SK-N-SH (cell line): ENCODE measurements at regions not wholly inside any gene's neighbourhood (a gene's known extent, or its start where the extent isn't known, plus 50 kb on each side); places are given as distances from the start of the nearest gene placed in this dataset.
A peak's percentile ranks its signal among the peaks of the same experiment; 100 is the strongest.

ENCODE experiments used
- EP300 ChIP-seq, 2 experiments: IDR thresholded peaks; 2 replicates each; pipeline versions ENCODE4 v1.4.0 to v1.6.1; 2012; ENCODE audit warnings: borderline replicate concordance in 1 of 2, low read depth in 1 of 2, low read length in 1 of 2
- FOXJ3 ChIP-seq: sonication (generic); formaldehyde crosslinking; IDR thresholded peaks from 2 replicates; pipeline ENCODE4 v1.5.1; 2020; ENCODE audit warnings: mild to moderate bottlenecking, missing genetic modification reagents
- FOXM1 ChIP-seq: IDR thresholded peaks from 2 replicates; pipeline ENCODE4 v1.4.0; 2012; ENCODE audit warnings: low read depth, mild to moderate bottlenecking
- GATA2 ChIP-seq: sonication (generic); formaldehyde crosslinking; IDR thresholded peaks from 2 replicates; pipeline ENCODE4 v1.5.0; 2020; ENCODE audit warnings: mild to moderate bottlenecking, missing genetic modification reagents
- MEF2A ChIP-seq: IDR thresholded peaks from 2 replicates; pipeline ENCODE4 v1.4.0; 2012; ENCODE audit warnings: low read depth, borderline replicate concordance
- NRF1 ChIP-seq: IDR thresholded peaks from 2 replicates; pipeline ENCODE4 v1.6.1; 2012; ENCODE audit warnings: low read depth, mild to moderate bottlenecking, low read length
- POLR2AphosphoS5 ChIP-seq: IDR thresholded peaks from 2 replicates; pipeline ENCODE4 v1.6.1; 2012; ENCODE audit warnings: low read depth, low read length
- SIN3A ChIP-seq: IDR thresholded peaks from 2 replicates; pipeline ENCODE4 v1.6.1; 2012; ENCODE audit warnings: low read depth, mild to moderate bottlenecking, low read length, moderate library complexity, borderline replicate concordance
- SMC3 ChIP-seq: IDR thresholded peaks from 2 replicates; pipeline ENCODE4 v1.6.1; 2012; ENCODE audit warnings: low read depth, low read length, improper control_type of control experiment
- YY1 ChIP-seq: IDR thresholded peaks from 2 replicates; pipeline ENCODE4 v1.4.0; 2012; ENCODE audit warnings: low read depth, mild to moderate bottlenecking
- TF ChIP-seq, protein P1 (sequence below): IDR thresholded peaks from 2 replicates; pipeline ENCODE4 v1.6.1; 2012; ENCODE audit warnings: mild to moderate bottlenecking, low read depth, low read length, moderate library complexity
- TF ChIP-seq, protein P2 (sequence below): IDR thresholded peaks from 2 replicates; pipeline ENCODE4 v1.4.0; 2012; ENCODE audit warnings: low read depth, borderline replicate concordance
- TF ChIP-seq, protein P3 (sequence below): fragments of 150-350 bp; IDR thresholded peaks from 2 replicates; pipeline ENCODE4 v1.6.1; 2016; ENCODE audit warnings: mild to moderate bottlenecking, low read depth, low read length
- TF ChIP-seq, protein P4 (sequence below): IDR thresholded peaks from 2 replicates; pipeline ENCODE4 v1.4.0; 2012; ENCODE audit warnings: low read depth
- TF ChIP-seq, protein P5 (sequence below): fragments of 200-600 bp; sonication (generic); IDR thresholded peaks from 2 replicates; pipeline ENCODE4 v1.6.1; 2017; ENCODE audit warnings: antibody characterized with exemption, mild to moderate bottlenecking, moderate library complexity

DNA sequence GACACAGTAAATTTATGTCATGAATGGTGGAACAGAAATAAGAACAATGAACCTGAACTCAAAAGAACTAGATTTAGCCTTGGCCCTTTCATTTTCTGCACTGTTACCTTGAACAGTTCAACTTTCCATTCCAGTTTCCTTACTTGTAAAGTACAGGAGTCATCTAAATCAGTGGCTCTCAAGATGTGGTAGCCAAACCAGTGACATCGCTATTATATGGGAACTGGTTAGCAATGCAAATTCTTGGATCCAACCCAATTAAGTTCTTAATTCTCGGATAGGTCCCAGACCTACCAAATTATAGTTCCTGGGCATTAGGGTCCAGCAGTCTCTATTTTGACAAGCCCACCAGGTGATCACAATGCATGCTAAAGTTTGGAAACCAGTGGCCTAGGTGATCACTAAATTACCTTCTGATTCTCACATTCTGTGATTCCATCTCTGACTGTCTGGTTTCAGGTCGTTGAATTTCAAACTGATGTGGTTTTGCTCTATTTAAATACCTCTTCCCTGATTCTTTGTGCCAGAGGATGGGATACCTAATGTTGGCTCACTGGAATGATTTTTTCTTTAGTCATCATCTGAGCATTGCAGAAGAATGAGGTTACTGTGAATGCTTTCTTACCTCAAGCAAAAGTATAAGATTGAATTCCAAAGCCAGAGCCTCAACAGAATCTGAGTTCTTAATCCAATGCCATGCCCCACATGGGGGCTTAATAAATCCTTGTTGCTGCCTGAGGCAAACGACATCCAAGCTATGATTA lies 253.8 kb downstream of the ENC1 start (continued):
- TF ChIP-seq MEF2A = no peak
- TF ChIP-seq, protein P1, sequence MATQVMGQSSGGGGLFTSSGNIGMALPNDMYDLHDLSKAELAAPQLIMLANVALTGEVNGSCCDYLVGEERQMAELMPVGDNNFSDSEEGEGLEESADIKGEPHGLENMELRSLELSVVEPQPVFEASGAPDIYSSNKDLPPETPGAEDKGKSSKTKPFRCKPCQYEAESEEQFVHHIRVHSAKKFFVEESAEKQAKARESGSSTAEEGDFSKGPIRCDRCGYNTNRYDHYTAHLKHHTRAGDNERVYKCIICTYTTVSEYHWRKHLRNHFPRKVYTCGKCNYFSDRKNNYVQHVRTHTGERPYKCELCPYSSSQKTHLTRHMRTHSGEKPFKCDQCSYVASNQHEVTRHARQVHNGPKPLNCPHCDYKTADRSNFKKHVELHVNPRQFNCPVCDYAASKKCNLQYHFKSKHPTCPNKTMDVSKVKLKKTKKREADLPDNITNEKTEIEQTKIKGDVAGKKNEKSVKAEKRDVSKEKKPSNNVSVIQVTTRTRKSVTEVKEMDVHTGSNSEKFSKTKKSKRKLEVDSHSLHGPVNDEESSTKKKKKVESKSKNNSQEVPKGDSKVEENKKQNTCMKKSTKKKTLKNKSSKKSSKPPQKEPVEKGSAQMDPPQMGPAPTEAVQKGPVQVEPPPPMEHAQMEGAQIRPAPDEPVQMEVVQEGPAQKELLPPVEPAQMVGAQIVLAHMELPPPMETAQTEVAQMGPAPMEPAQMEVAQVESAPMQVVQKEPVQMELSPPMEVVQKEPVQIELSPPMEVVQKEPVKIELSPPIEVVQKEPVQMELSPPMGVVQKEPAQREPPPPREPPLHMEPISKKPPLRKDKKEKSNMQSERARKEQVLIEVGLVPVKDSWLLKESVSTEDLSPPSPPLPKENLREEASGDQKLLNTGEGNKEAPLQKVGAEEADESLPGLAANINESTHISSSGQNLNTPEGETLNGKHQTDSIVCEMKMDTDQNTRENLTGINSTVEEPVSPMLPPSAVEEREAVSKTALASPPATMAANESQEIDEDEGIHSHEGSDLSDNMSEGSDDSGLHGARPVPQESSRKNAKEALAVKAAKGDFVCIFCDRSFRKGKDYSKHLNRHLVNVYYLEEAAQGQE = no peak
- TF ChIP-seq FOXM1 = no peak
- TF ChIP-seq, protein P2, sequence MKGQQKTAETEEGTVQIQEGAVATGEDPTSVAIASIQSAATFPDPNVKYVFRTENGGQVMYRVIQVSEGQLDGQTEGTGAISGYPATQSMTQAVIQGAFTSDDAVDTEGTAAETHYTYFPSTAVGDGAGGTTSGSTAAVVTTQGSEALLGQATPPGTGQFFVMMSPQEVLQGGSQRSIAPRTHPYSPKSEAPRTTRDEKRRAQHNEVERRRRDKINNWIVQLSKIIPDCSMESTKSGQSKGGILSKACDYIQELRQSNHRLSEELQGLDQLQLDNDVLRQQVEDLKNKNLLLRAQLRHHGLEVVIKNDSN = no peak
- TF ChIP-seq GATA2 (CRISPR knock-in tag) = no peak
- no peak for TF ChIP-seq SMC3
- peak in 1 of 2 experiments; percentile 67; a peak in 2 of 4 replicates for TF ChIP-seq EP300 (IDR thresholded peaks at IDR 0.05; ENCODE audit: borderline replicate concordance in 1 of 2, low read depth in 1 of 2, low read length in 1 of 2)
- TF ChIP-seq NRF1 = no peak
- TF ChIP-seq YY1 = no peak
- TF ChIP-seq SIN3A = no peak
- TF ChIP-seq, protein P3, sequence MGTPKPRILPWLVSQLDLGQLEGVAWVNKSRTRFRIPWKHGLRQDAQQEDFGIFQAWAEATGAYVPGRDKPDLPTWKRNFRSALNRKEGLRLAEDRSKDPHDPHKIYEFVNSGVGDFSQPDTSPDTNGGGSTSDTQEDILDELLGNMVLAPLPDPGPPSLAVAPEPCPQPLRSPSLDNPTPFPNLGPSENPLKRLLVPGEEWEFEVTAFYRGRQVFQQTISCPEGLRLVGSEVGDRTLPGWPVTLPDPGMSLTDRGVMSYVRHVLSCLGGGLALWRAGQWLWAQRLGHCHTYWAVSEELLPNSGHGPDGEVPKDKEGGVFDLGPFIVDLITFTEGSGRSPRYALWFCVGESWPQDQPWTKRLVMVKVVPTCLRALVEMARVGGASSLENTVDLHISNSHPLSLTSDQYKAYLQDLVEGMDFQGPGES = no peak
- TF ChIP-seq POLR2AphosphoS5 = no peak
- no peak for TF ChIP-seq FOXJ3 (CRISPR knock-in tag)
- TF ChIP-seq, protein P4, sequence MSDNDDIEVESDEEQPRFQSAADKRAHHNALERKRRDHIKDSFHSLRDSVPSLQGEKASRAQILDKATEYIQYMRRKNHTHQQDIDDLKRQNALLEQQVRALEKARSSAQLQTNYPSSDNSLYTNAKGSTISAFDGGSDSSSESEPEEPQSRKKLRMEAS = no peak
- TF ChIP-seq, protein P5, sequence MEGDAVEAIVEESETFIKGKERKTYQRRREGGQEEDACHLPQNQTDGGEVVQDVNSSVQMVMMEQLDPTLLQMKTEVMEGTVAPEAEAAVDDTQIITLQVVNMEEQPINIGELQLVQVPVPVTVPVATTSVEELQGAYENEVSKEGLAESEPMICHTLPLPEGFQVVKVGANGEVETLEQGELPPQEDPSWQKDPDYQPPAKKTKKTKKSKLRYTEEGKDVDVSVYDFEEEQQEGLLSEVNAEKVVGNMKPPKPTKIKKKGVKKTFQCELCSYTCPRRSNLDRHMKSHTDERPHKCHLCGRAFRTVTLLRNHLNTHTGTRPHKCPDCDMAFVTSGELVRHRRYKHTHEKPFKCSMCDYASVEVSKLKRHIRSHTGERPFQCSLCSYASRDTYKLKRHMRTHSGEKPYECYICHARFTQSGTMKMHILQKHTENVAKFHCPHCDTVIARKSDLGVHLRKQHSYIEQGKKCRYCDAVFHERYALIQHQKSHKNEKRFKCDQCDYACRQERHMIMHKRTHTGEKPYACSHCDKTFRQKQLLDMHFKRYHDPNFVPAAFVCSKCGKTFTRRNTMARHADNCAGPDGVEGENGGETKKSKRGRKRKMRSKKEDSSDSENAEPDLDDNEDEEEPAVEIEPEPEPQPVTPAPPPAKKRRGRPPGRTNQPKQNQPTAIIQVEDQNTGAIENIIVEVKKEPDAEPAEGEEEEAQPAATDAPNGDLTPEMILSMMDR = no peak
